Hypothalamus (tissue), 51 donors: ENCODE measurements at regions not wholly inside any gene's neighbourhood (a gene's known extent, or its start where the extent isn't known, plus 50 kb on each side); places are given as distances from the start of the nearest gene placed in this dataset.
"Not testable (repeated sequence)": the region's sequence is repeated elsewhere in the genome, so short reads cannot be mapped to it uniquely, and the experiment has no call there.

ENCODE experiments used
- DNase-seq, 51 donors: peaks; one replicate each; lab custom pipeline; 2025; lab: John Stamatoyannopoulos, UW

- DNase-seq: no peak
These were observed 99.8 kb downstream of the PJA1 start for GRCh38 chrX:69065451-69065850.

GRCh38 chrX:69063486-69063885 is 101.8 kb downstream of the PJA1 start:
- no peak for DNase-seq

DNA sequence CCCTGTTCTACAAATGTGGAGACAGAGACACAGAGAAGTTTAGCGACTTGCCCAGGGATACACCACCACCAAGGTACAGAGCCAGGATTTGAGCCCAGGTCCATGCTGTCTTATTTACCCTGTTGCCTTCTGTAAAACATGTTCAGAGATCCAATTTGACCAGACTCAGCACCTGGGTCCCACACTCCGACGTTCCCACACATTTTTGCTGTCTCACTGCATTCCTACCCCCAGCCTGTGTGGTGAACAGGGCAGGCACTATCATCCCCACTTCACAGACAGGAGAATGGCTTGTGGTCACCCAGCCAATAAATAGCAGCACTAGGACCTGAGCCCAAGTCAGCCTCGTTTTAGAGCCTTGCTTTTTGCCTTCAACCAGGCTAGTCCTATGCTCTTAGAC is 102.8 kb downstream of the PJA1 start:
- DNase-seq: no peak

GRCh38 chrX:69060631-69061408 is 104.4 kb downstream of the PJA1 start:
- DNase-seq: peak in 2 of 51 donors; percentile 0

GRCh38 chrX:69055193-69055592 is 110.1 kb downstream of the PJA1 start:
- no peak for DNase-seq

- DNase-seq: not testable (repeated sequence)
These were observed 110.8 kb downstream of the PJA1 start for GRCh38 chrX:69054497-69054896.

DNA sequence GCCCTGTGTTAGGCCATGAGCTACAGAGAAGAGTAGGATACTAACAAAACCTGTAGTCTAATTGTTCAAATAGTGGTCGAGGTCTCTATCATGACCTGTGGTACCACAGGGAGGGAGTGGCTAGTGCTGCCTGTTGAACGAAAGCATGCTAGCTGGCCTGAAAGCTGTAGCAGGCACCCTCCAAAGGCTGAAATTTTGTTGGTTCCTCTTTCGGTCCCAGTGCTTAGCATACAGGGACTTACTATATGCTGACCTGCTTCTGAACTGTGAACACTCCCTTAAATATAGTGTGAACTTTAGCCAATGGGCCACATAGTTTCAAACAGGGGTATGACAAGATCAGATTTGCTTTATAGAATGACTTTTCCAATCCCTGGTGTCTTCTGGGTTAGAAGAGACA is 113.4 kb downstream of the PJA1 start:
- DNase-seq: no peak

GRCh38 chrX:69050051-69050765 is 115.0 kb downstream of the PJA1 start:
- DNase-seq: no peak

DNA sequence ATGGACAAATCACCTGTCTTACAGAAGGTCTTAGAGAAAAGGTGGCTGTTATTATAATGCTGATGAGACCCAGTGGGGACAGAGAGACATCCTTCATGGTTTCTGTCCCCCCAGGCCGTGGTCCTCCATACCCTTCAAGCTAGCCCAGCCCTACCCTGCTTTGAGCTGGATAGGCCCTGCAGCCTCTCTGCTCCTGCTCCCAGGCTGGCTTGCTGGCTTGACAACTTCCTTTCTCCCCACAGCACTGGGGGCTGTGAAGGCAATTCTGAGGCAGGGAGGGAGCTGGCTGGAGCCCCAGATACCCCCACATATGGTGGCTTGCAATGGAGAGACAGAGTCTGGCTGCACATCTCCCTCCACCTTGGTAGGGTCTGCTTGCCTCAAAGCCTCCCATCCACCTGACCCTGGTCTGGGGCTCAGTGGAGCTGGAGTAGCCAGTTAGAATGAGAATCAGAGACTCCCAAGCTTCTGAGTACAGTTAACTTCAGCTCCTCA is 118.2 kb downstream of the PJA1 start:
- DNase-seq: no peak

- DNase-seq: no peak
These were observed 119.5 kb downstream of the PJA1 start for GRCh38 chrX:69045616-69046345.

GRCh38 chrX:69038816-69039215 is 126.4 kb downstream of the PJA1 start:
- DNase-seq: no peak

DNA sequence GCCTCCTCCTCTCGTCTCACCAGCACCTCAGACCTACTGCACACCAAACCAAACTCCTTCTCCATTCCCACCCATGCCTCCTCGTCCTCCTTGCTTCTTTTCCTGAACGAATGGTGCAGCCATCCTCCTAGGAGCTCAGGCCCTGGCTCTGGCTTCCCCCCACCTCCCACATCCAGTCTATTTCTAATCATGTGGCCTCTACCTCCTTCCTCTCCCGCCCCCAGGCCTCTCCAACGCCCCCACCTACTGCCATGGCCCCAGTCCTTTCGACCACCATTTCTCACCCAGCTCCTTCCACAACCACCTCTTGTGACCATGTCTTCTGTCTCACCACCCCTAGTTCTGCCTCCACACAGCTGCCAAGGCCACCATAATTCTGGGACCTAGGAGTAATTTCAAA is 127.1 kb downstream of the PJA1 start:
- no peak for DNase-seq

- DNase-seq: no peak
These were observed 127.5 kb downstream of the PJA1 start for GRCh38 chrX:69037786-69038185.

- no peak for DNase-seq
These were observed 128.3 kb downstream of the PJA1 start for GRCh38 chrX:69036674-69037573.

- DNase-seq: no peak
These were observed 130.8 kb downstream of the PJA1 start for GRCh38 chrX:69034451-69034850.

GRCh38 chrX:69033936-69034335 is 131.3 kb downstream of the PJA1 start:
- DNase-seq: no peak

DNA sequence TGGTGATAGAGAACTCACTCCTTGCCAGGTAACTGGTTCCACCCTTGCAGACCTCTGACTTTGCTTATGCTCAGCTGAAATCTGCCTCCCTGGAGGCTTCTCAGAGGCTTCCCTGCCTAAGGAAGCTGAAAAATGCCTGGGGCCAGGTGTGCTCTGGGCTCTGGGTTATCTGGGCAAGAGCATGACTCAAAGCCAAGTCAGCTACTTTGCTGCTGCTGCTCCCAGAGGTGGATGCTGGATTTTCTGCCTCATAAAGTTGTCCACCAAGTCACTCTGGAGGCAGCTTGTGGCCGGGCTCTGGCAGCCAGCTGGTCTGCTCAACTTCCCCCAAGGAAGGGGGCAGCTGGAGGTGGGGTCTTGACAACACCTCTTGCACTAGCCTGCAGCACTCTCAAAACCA is 132.7 kb downstream of the PJA1 start:
- DNase-seq: no peak

- no peak for DNase-seq
These were observed 133.3 kb downstream of the PJA1 start for GRCh38 chrX:69031971-69032391.

DNA sequence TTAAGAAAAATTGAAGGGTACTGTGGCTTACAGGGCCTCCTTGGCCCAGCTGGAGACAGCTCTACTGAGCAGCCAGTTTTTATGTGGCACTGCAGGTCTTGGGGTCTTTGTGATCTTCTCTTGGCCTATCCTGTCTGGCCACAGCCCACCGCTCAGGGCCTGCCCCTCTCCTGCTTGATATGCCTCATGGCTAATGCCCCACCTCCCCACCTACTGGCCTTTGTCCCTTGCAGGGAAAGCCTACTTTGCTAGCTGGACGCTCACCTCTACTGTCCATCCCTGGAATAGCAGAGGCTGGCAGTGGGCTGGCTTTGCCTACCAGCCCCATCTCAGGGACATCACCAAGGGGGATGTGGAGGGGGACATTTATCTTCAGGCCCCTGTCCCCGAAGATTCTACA is 134.1 kb downstream of the PJA1 start:
- no peak for DNase-seq

DNA sequence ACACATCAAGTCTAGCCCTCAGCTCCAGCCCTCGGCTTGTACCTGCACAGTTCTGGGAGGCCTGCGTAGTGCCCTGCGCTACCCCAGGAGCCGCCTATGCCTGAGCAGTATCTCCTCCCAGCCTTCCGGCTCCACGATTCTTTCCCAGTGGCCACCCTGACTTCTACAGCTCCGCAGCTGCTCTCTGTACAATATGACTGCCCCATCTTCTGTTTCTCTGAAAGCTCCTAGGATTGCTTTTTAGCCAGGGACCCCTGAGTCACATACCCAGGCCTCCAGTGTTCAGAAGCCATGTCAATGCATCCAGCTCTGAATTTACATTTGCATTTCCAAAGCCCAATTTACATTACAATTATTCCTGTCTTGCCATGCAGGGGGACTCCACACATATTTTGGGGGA is 135.5 kb downstream of the PJA1 start:
- DNase-seq: no peak
